ENCODE measurements at regions not wholly inside any gene's neighbourhood (a gene's known extent, or its start where the extent isn't known, plus 50 kb on each side); places are given as distances from the start of the nearest gene placed in this dataset.

- TF ChIP-seq, protein P1, sequence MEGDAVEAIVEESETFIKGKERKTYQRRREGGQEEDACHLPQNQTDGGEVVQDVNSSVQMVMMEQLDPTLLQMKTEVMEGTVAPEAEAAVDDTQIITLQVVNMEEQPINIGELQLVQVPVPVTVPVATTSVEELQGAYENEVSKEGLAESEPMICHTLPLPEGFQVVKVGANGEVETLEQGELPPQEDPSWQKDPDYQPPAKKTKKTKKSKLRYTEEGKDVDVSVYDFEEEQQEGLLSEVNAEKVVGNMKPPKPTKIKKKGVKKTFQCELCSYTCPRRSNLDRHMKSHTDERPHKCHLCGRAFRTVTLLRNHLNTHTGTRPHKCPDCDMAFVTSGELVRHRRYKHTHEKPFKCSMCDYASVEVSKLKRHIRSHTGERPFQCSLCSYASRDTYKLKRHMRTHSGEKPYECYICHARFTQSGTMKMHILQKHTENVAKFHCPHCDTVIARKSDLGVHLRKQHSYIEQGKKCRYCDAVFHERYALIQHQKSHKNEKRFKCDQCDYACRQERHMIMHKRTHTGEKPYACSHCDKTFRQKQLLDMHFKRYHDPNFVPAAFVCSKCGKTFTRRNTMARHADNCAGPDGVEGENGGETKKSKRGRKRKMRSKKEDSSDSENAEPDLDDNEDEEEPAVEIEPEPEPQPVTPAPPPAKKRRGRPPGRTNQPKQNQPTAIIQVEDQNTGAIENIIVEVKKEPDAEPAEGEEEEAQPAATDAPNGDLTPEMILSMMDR (IDR thresholded peaks at IDR 0.05) = no peak
- no peak for TF ChIP-seq POLR2A (IDR thresholded peaks at IDR 0.05)
These were observed 330.5 kb downstream of the AACS start for GRCh38 chr12:125395583-125396215.

Measured in prostate gland (tissue), 2 donors.